COLO668 (cell line): ENCODE measurements at regions not wholly inside any gene's neighbourhood (a gene's known extent, or its start where the extent isn't known, plus 50 kb on each side); places are given as distances from the start of the nearest gene placed in this dataset.

ENCODE experiments used
- DNase-seq: peaks from one replicate; lab custom pipeline; 2025; ENCODE audit not compliant: unreplicated experiment; lab: John Stamatoyannopoulos, UW

DNA sequence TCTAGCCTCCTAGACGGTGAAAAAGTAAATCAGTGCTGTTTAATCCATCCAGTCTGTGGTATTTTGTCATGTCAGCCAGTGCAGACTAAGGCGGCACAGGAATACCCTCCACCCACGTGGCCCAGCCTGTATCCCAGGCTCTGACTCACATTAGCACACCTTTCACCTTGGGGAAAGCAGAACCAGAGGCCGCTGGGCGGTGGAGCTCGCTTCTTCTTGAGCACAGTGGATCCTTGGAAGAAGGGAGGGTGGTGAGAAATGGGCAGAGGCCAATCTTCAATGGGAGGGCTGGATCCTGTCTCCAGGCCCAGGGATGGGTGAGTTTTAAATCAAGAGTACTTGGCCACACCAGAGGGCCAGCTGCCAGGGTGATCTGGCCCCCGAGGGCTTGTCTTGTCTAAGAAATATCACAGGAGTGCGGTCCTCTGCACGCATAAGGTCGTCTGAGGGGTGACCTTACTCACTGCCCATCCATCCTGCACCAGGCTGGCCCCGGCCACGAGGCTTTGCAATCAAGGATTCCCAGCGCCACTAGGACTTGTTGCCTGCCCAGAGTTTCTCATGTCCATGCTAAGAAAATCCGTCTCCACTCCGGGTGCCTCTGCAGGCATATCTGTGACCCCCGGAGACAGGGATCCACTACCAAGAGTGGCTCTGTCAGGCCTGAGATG lies 658.5 kb downstream of the BRD1 start:
- DNase-seq: no peak

- DNase-seq: no peak
Measured at GRCh38 chr22:49168219-49168813, 659.4 kb downstream of the BRD1 start.

DNA sequence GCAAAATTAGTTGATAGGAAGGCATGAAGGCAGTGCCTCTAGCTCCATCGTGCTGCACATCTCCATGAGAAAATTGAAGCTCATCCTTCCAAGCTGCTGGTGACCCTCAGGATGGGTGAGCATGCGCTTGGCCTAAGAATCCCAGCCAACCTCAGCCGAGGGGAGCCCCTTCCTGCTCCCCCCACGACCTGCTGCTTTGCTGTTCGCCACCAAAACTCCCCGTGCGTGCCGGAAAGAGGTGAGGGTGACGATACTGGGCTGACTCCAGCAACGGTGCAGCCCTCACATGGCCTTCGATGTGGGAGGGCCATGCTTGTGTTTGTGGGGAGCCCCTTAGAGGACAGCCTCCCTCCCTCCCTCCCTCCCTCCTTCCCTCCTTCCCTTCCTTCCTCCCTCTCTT lies 660.9 kb downstream of the BRD1 start:
- DNase-seq: no peak

- peak; percentile 61 for DNase-seq
Measured at GRCh38 chr22:49166211-49166610, 661.5 kb downstream of the BRD1 start.

DNA sequence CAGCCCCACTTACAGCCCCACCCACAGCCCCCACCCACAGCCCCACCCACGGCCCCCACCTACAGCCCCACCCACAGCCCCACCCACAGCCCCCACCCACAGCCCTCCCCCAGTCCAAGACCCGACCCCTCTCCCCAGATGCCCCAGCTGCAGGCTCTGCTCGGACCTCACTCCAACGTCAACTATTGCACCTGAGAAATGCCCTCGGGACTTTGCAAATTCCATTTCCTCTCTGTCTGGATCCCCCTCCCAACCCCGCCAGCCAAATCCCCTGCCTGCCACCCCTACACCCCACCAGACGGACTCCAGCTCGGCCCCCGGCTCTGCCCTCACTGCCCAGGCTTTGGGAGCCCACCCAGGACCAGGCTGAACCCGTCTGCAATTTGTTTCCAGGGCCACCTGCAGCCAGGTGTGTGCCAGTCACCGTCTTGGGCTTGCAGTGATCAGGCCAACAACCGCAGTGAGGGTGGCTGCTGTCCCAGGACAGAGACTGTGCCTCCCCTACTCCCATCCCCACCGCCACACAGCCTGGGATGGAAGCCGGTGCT lies 662.8 kb downstream of the BRD1 start:
- no peak for DNase-seq

GRCh38 chr22:49163960-49164690 lies 663.5 kb downstream of the BRD1 start:
- no peak for DNase-seq

- no peak for DNase-seq
Measured at GRCh38 chr22:49163258-49163959, 664.3 kb downstream of the BRD1 start.

- peak; percentile 31 for DNase-seq
Measured at GRCh38 chr22:49162841-49163240, 664.8 kb downstream of the BRD1 start.

DNA sequence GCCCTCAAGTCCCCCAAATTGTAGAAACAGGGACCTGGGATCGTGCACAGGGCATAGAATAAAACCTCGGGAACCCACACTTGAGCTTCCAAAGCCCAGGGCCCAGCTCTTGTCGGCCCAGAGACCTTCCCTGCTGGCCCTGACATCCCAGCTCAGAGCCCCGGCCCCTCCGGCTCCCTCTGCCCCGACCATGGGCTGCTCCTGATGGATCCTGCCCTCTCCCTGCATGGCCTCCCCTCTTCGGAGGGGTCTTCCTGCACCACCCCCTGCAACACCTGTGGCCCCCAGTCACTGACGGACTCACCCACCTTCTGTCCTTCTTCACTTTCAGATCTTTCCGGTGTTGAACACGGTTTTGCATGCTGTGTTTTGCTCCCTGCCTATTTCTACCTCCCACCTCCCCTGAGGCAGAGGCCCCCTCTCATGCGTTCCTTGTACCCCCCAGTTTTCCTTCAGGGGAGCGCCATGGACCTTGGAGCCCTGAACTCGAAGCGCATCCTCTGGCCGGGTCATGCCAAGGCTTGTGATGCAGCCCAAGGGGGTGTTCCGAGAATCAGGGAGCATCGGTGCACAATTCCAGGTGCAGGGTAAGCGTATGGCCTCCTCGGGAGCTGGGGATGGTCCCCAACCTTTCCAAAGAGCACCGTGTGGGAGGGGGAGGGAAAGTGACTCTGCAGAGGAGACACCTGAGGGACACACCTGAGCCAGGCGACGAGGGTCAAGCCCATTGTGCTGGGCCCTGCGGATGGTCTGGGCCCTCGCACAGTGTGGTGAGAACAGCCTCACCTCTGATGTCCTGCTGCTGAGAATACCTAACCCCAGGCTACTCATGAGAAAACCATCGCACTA lies 666.4 kb downstream of the BRD1 start:
- DNase-seq: no peak

DNA sequence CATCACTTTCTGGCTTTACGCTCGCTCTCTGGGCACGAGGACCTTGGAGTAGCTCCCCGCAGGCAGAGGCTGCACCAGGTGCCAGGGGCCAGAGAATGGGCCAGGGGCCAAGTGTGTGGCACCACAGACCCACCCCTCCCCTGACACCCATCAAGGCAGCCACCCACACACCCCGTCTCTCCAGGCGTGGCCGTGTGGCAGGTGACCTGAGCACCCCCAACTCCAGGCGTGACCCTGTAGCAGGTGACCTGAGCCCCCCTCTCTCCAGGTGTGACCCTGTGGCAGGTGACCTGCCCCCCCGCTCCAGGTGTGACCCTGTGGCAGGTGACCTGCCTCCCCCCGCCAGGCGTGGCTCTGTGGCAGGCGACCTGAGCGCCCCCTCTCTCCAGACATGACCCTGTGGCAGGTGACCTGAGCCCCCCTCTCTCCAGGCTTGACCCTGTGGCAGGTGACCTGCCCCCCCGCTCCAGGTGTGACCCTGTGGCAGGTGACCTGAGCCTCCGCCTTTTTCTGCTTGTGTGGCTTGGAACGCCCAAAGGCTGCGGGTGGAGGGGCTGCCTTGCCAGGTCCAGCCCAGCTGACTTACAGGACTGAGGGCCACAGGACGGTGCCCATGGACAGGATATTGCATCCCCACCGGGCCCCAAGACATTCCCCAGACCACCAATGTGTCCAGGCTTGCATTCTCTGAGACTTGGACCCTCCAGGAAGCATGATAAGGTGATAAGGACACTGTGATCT lies 667.2 kb downstream of the BRD1 start:
- DNase-seq: no peak

DNA sequence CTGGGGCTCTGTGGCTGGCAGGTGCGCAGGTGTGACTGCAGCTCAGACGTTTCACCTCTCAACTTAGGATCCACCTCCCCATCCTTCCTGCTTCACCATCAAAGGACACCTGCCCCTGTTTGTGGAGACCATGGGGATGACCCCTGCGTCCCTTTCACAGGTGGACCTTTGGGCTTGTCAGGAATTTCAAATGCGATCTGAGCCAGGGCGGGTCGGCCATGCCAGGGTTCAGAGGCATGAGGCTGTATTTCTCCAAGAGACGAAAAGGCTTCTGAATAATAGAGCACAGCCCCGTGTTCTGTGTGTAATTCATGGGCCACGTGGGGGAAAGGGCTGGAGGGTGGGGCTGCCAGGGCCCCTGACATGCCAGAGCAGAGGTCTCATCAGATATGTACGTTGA lies 668.0 kb downstream of the BRD1 start:
- peak; percentile 62 for DNase-seq

- DNase-seq: peak; percentile 31
Measured at GRCh38 chr22:49158741-49159564, 668.7 kb downstream of the BRD1 start.

- no peak for DNase-seq
Measured at GRCh38 chr22:49157529-49158339, 669.9 kb downstream of the BRD1 start.

DNA sequence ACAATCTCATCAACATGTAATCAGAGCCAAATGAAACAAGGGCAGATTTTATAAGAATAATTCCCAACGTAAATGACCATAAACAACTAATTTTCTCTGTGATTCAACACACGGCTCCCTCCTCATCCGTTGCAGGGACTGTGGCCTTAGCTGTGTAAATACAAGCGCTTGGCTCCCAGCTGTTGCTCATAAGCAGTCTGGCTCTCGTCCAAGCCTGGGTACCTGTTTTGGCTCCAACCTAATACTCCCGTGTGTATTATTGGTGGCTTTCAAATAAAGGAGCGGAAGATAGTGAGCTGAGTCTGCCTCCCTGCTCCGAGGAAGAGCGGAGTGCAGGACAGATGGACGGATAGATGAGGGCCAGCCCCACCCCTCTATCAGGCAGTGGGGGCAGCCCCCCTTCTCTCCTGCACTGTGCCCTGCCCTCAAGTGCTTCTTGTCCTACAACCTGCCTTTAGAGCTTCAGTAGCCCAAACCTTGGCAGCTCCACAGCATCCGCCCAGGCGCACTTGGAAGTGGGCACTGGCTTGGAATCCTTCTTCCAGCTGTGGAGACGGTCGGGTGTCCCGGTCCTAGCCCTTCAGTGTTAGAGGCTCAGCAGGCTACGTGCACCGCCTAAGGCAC lies 670.9 kb downstream of the BRD1 start:
- peak; percentile 98 for DNase-seq

GRCh38 chr22:49155770-49156580 lies 671.7 kb downstream of the BRD1 start:
- DNase-seq: peak; percentile 57

GRCh38 chr22:49155039-49155769 lies 672.5 kb downstream of the BRD1 start:
- no peak for DNase-seq
